ENCODE measurements at regions not wholly inside any gene's neighbourhood (a gene's known extent, or its start where the extent isn't known, plus 50 kb on each side); places are given as distances from the start of the nearest gene placed in this dataset.

DNA sequence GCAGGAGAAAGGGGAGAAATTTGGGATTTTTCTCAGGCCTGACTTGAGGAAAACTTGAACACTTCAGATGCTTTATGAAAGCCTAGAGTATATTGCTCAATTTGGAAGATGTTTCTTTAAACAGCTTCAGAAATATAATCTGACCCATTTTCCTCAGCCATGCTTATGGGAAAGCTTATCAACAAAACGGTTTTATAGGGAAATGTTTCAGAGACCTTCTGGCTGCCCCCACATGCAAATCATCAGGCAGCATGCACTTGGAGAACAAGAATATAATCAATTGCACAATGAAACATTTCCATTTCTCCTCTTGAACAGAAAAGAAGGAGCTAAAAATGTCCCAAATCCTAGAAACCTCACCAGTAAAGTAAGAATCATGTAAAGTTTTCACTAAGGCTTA is 411.2 kb upstream of the ETAA1 start:
- TF ChIP-seq, protein P1, sequence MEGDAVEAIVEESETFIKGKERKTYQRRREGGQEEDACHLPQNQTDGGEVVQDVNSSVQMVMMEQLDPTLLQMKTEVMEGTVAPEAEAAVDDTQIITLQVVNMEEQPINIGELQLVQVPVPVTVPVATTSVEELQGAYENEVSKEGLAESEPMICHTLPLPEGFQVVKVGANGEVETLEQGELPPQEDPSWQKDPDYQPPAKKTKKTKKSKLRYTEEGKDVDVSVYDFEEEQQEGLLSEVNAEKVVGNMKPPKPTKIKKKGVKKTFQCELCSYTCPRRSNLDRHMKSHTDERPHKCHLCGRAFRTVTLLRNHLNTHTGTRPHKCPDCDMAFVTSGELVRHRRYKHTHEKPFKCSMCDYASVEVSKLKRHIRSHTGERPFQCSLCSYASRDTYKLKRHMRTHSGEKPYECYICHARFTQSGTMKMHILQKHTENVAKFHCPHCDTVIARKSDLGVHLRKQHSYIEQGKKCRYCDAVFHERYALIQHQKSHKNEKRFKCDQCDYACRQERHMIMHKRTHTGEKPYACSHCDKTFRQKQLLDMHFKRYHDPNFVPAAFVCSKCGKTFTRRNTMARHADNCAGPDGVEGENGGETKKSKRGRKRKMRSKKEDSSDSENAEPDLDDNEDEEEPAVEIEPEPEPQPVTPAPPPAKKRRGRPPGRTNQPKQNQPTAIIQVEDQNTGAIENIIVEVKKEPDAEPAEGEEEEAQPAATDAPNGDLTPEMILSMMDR (IDR thresholded peaks at IDR 0.05), result no peak
- TF ChIP-seq POLR2A (IDR thresholded peaks at IDR 0.05), result no peak
